GM21360 (cell line): ENCODE measurements at regions not wholly inside any gene's neighbourhood (a gene's known extent, or its start where the extent isn't known, plus 50 kb on each side); places are given as distances from the start of the nearest gene placed in this dataset.
"Not testable (repeated sequence)": the region's sequence is repeated elsewhere in the genome, so short reads cannot be mapped to it uniquely, and the experiment has no call there.

ENCODE experiments used
- ATAC-seq: cut with Tn5 transposase; IDR thresholded peaks from one replicate; pipeline ENCODE4 v1.9.1; 2021; ENCODE audit warnings: mild to moderate bottlenecking, moderate library complexity; ENCODE audit not compliant: unreplicated experiment

DNA sequence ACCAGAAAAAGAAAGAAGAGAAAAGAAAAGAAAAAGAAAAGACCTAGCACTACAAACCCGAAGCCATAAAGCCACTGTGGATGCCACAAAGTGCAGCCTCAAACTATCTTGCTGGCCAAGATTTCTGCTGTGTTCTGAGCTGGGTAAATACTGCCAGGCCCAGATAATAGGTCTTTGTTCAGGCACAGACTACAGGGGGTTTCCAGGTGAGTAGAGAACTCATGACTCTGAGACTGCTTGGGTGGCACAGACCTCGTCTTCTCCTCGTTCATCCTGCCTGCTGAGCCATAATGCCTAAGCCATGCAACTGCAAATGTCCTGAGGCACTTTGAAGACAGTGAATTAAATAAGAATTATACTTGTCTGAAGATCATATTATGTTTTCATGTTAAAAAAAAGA, 651.8 kb downstream of the LMO4 start:
- ATAC-seq, result no peak

GRCh38 chr1:87981386-87981785, 652.7 kb downstream of the LMO4 start:
- ATAC-seq, result no peak

DNA sequence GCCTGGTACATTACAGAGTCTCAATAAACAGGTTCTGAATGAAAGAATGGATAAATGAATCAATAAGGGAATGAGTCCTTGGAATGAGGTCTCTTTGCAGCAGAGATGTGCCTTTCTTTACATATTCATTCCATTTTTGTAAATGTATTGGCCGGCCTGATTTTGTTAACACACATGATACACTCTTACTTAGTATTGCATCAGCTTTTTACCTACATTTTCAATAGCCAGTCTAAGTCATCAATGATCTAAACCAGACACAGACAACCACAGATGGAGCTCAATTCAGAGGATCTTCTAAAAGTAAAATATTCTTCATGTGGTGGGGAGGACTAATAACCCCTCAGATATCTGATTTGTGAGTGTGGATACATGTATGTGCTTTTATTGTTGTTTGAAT, 653.1 kb downstream of the LMO4 start:
- no peak for ATAC-seq

DNA sequence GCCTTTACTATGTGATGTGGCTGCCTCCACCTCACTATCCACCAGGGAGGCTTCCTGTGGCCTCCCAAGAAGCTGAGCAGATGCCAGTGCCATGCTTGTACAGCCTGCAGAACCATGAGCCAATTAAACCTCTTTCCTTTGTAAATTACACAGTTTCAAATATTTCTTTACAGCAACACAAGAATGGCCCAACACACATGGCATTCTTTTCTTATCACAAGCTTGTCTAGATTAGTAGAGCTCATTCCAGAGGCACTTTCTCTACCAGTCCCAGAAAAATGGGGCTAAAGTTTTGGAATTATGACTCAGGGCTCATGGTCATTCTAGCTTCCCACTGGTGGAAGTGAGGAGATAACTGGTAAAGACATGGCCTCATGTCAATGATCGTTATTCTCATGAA, 655.2 kb downstream of the LMO4 start:
- ATAC-seq, result no peak

GRCh38 chr1:87985071-87985470, 656.4 kb downstream of the LMO4 start:
- no peak for ATAC-seq

DNA sequence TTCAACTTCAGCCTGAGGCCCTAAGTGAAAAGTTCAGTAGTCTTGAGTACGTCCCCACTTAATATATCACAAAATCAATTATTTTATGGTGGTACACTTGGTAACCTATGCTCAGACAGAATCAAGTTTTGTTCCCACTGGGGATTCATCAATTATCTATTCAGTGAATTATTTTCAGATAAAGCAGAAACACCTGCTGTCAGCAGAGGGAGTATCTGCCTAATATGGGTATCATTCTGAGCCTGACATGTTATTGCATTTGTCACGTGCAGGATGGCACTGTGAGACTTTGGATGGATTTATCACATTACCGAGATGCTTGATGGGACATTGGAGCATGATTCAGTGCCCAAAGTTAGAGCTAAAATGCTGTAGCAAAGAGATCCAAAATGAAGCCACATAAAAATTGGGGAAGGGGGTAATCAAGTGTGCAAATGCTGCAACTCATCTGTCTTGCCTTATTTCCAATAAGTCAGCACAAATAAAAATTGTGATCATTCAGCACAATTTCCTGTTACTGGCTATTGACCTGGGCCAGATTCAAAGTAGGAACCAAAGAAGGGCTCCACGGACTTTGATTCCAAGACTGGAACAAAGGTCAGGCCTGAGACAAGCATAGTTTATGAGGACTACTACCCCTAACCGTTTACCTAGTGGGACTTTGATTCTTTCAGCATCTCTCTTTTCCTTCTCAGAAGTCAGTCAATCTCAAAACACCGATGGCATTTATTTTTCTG, 657.6 kb downstream of the LMO4 start:
- ATAC-seq, result no peak

- ATAC-seq, result no peak
These were observed 660.7 kb downstream of the LMO4 start for GRCh38 chr1:87989346-87989745.

DNA sequence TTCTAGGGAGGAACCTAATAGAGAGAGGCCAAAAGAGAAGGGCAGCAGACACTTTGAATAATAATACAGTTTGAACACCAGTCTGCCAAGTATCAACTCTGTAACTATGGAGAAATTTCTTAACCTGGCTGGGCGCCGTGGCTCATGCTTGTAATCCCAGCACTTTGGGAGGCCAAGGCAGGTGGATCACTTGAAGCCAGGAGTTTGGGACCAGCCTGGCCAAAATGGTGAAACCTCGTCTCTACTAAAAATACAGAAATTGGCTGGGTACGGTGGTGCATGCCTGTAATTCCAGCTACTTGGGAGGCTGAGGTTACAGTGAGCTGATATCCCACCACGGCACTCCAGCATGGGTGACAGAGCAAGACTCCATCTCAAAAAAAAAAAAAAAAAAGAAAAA, 663.9 kb downstream of the LMO4 start:
- ATAC-seq, result not testable (repeated sequence)

GRCh38 chr1:87993051-87993450, 664.4 kb downstream of the LMO4 start:
- ATAC-seq, result no peak

- ATAC-seq, result no peak
These were observed 671.2 kb downstream of the LMO4 start for GRCh38 chr1:87999852-88000251.

DNA sequence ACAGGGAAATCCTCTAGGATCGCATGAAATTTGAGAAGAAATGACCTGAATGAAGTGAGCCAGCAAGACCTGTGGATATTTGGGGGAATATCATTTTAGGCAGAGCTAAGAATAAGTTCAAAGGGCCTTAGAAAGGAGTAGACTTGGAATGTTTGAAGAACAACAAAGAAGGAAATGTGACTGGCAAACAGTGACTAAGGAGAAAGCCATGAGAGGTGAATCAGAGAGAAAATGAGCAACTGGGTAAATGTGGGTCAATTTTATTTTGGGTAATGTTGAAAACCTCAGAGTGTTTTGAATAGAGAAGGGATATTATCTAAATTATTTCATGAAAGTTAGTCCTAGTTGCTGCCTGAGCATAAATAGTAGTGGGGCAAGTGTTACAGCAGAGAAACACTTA, 672.8 kb downstream of the LMO4 start:
- no peak for ATAC-seq

- no peak for ATAC-seq
These were observed 674.6 kb downstream of the LMO4 start for GRCh38 chr1:88003255-88003654.

DNA sequence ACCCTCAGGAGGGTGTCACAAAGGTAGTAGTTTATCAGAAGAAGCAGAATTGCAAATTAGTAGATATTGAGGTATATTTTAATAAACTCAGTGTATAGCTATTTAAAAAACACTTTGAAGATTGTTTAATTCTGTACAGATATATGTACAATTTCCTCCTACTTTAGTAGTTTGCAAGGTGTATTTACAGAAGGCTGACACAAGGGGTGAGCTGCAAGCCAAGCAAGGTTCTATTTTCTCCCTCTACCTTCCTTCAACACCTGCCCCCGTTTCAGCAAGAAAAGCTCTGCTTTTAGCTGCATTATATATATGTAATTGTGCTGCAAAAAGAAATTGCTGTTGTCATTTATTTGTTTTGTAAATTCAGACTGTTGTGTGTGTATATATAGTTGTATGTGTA, 674.2 kb upstream of the PKN2 start:
- ATAC-seq, result no peak

GRCh38 chr1:88013485-88013884, 670.6 kb upstream of the PKN2 start:
- ATAC-seq, result no peak

- no peak for ATAC-seq
These were observed 669.9 kb upstream of the PKN2 start for GRCh38 chr1:88014131-88014530.

DNA sequence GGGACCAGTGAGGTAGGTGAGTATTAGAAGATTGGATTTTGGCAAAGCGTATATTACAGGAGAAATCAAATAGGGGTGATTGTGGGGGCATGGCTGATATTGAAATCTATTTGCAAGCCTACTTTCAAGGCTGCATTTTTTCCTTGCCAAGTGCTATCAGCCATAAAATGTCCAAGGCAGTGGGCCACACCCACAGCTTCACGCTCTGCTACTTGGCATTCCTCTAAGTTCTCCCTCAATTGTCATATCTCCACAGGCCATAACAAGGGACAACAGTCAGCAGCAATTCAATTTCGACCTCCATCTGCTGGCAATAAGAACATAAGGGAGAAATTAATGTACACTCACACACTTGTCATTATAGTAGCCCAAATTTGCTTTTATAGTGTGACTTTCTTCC, 667.1 kb upstream of the PKN2 start:
- ATAC-seq, result no peak

DNA sequence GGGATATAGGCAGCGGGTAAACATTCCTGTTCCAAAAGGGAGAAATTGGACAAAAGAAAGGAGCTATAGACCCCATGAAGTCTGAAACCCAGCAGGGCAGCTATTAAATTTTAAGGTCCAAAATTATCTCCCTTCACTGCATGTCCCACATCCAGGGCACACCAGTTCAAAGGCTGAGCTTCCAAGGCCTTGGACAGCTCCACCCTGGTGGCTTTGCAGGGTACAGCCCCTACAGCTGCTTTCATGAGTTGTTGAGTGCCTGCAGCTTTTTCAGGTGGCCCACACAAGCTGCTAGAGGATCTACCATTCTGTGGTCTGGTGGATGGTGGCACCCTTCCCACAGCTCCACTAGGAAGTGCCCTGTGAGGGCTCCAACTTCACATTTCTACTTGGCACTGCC, 662.5 kb upstream of the PKN2 start:
- no peak for ATAC-seq

DNA sequence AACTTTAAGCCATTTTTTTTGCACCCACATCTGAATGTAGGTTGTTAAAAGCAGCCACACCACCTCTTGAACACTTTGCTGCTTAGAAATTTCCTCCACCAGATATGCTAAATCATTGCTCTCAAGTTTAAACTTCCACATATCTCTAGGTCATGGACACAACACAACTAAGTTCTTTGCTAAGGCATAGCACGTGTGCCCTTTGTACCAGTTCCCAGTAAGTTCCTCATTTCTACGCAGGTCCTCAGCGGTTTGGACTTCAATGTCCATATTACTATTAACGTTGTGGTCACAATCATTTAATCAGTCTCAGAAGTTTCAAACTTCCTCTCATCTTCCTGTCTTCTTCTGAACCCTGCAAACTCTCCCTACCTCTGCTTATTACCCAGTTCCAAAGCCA, 661.6 kb upstream of the PKN2 start:
- no peak for ATAC-seq

DNA sequence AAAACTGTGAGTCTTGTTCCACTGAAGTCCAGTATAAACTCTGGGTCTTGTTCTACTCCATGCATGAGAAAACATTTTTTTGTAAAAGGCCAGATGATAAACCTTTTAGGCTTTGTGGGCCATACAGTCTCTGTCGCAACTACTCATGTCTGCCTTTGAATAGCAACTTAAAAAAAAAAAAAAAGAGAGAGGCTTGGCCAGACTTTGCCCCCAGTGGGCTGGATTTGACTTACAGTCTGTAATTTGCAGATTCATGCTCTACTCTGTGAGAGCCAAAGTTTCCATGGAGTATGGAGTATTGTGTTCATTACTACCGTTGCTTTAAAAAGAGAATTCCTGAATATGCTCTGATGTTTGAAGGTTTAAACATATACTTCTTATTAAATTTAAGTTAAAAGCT, 654.9 kb upstream of the PKN2 start:
- no peak for ATAC-seq

DNA sequence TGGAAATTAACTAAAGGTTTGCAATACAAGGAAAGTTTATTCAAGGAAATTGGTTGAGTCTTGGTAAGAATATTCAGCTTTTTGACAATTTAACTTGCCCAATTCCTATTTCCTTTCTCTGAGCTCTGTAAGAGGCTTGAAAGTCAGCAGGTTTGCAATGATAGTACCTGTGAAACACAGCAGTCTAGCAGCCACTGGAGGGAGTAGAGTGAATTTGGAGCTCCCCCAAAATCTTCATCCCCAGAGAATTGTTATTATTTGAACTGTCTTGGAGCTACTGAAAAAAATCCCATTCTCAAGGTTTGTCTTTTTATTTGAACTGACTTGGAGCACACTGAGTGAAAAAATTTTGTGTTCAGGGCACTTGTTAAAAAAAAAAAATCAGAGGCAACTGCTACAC, 654.2 kb upstream of the PKN2 start:
- ATAC-seq, result no peak

DNA sequence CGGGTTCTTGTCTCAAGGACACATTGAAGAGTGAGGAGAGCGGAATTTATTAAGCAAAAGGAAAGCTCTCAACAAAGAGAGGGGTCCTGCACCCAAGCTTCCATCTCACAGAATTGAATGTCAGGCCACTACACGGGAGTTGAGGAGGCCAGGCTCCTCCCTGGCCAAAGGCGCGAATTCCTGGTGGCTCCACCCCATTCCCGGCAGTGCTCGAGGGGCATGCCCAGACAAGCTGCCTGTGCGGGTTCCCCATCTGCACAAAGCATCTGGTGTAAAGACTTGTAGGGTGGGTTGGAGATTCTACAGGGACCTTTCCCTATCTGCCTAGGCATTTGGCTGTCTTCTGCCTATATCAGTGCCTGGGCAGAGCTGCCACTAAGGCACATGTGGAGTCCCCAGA, 648.5 kb upstream of the PKN2 start:
- no peak for ATAC-seq

DNA sequence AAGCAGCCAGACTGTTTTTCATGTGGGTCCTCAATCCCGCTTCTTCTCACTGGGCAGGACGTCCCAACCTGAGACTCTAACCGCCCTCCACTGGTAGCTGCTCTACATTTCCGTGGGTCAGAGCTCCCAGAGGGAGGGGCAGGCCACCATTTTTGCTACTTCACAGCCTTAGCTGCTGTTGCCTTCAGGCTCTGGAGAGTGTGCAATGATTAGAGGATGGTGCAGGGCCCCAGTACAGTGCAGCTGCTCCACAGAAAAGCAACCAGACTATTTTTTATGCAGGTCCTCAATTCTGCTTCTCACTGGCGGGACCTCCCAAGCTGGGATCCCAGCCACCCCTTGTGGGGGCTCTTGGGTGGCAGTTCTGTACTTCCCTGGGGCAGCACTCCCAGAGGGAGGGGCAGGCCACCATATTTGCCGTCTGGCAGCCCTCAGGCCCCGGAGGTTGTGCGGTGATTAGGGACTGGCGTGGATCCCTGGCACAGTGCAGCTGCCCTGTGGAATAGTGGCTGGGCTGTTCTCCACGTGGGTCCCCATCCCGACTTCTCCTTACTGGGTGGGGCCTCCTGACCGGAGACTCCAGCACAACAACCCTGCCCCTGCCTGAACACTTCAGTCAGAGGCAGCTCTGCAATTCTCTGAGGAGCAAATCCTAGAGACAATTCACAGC, 647.6 kb upstream of the PKN2 start:
- no peak for ATAC-seq

GRCh38 chr1:88039240-88039639, 644.8 kb upstream of the PKN2 start:
- ATAC-seq, result no peak
